ENCODE measurements at regions not wholly inside any gene's neighbourhood (a gene's known extent, or its start where the extent isn't known, plus 50 kb on each side); places are given as distances from the start of the nearest gene placed in this dataset.

- Histone ChIP-seq H3K4me2 (ENCODE audit: low read depth, low read length, poor library complexity, severe bottlenecking) (no peak overlapping the region), H4K20me1 (ENCODE audit: insufficient read depth, low read length, poor library complexity, severe bottlenecking) (no peaks in the 10 kb centered on the region), H3K4me3 (ENCODE audit: low read length, poor library complexity, severe bottlenecking) (no peak overlapping the region), H3K9me2 (replicated peaks; ENCODE audit: low read depth, low read length) (no peaks in the 10 kb centered on the region), H3K4me1 (ENCODE audit: insufficient read depth, low read length, poor library complexity, severe bottlenecking) (no peaks in the 10 kb centered on the region), H3K9ac (ENCODE audit: low read depth, low read length, poor library complexity, severe bottlenecking) (no peak overlapping the region), H3K9me3 (ENCODE audit: insufficient read depth, low read depth, low read length) (peaks cover 3% of the 10 kb centered on the region; the same call in 1 of the 2 replicates), H3F3A (ENCODE audit: low read depth) (no peaks in the 10 kb centered on the region), H2AFZ (ENCODE audit: low read length) (no peak overlapping the region), H3K36me3 (ENCODE audit: insufficient read depth, low read length) (no peaks in the 10 kb centered on the region), H3K27me3 (ENCODE audit: insufficient read depth, low read length, poor library complexity, severe bottlenecking) (no peaks in the 10 kb centered on the region), H3K79me2 (ENCODE audit: insufficient read depth, low read length) (no peaks in the 10 kb centered on the region)
- TF ChIP-seq EZH2phosphoT487 (IDR thresholded peaks at IDR 0.05; ENCODE audit: borderline replicate concordance) (no peak), CTCF (conservative IDR thresholded peaks at IDR 0.05; ENCODE audit: low read length) (no peak)
Measured at GRCh38 chr5:2851895-2852294, 100.4 kb upstream of the IRX2 start.

GRCh38 chr5:2849429-2849828 lies 98.0 kb upstream of the IRX2 start:
- H3K9ac ChIP-seq (ENCODE audit: low read depth, low read length, poor library complexity, severe bottlenecking), result no peak overlapping the region
- no peaks in the 10 kb centered on the region for H3K4me1 ChIP-seq (ENCODE audit: insufficient read depth, low read length, poor library complexity, severe bottlenecking)
- no peak overlapping the region for H2AFZ ChIP-seq (ENCODE audit: low read length)
- H3K79me2 ChIP-seq (ENCODE audit: insufficient read depth, low read length), result no peaks in the 10 kb centered on the region
- H4K20me1 ChIP-seq (ENCODE audit: insufficient read depth, low read length, poor library complexity, severe bottlenecking), result no peaks in the 10 kb centered on the region
- H3K9me3 ChIP-seq (ENCODE audit: insufficient read depth, low read depth, low read length), result peaks cover 3% of the 10 kb centered on the region; the same call in 1 of the 2 replicates
- TF ChIP-seq CTCF (conservative IDR thresholded peaks at IDR 0.05; ENCODE audit: low read length) (no peak), EZH2phosphoT487 (IDR thresholded peaks at IDR 0.05; ENCODE audit: borderline replicate concordance) (no peak)
- H3K27me3 ChIP-seq (ENCODE audit: insufficient read depth, low read length, poor library complexity, severe bottlenecking), result no peaks in the 10 kb centered on the region
- H3K4me2 ChIP-seq (ENCODE audit: low read depth, low read length, poor library complexity, severe bottlenecking), result no peak overlapping the region
- no peaks in the 10 kb centered on the region for H3K9me2 ChIP-seq (replicated peaks; ENCODE audit: low read depth, low read length)
- H3K36me3 ChIP-seq (ENCODE audit: insufficient read depth, low read length), result no peaks in the 10 kb centered on the region
- H3K4me3 ChIP-seq (ENCODE audit: low read length, poor library complexity, severe bottlenecking), result no peak overlapping the region
- H3F3A ChIP-seq (ENCODE audit: low read depth), result no peaks in the 10 kb centered on the region

- no peak overlapping the region for H3K4me3 ChIP-seq (ENCODE audit: low read length, poor library complexity, severe bottlenecking)
- H2AFZ ChIP-seq (ENCODE audit: low read length), result no peak overlapping the region
- no peak overlapping the region for H3K4me2 ChIP-seq (ENCODE audit: low read depth, low read length, poor library complexity, severe bottlenecking)
- no peaks in the 10 kb centered on the region for H4K20me1 ChIP-seq (ENCODE audit: insufficient read depth, low read length, poor library complexity, severe bottlenecking)
- H3K4me1 ChIP-seq (ENCODE audit: insufficient read depth, low read length, poor library complexity, severe bottlenecking), result no peaks in the 10 kb centered on the region
- no peaks in the 10 kb centered on the region for H3K9me2 ChIP-seq (replicated peaks; ENCODE audit: low read depth, low read length)
- H3K36me3 ChIP-seq (ENCODE audit: insufficient read depth, low read length), result no peaks in the 10 kb centered on the region
- no peaks in the 10 kb centered on the region for H3K79me2 ChIP-seq (ENCODE audit: insufficient read depth, low read length)
- H3K9me3 ChIP-seq (ENCODE audit: insufficient read depth, low read depth, low read length), result peaks cover 9% of the 10 kb centered on the region; the same call in 1 of the 2 replicates
- TF ChIP-seq CTCF (conservative IDR thresholded peaks at IDR 0.05; ENCODE audit: low read length) (no peak), EZH2phosphoT487 (IDR thresholded peaks at IDR 0.05; ENCODE audit: borderline replicate concordance) (no peak)
- H3K9ac ChIP-seq (ENCODE audit: low read depth, low read length, poor library complexity, severe bottlenecking), result no peak overlapping the region
- no peaks in the 10 kb centered on the region for H3K27me3 ChIP-seq (ENCODE audit: insufficient read depth, low read length, poor library complexity, severe bottlenecking)
- H3F3A ChIP-seq (ENCODE audit: low read depth), result no peaks in the 10 kb centered on the region
Measured at GRCh38 chr5:2848619-2849018, 97.1 kb upstream of the IRX2 start.

Data from Loucy (cell line).